ENCODE measurements at regions not wholly inside any gene's neighbourhood (a gene's known extent, or its start where the extent isn't known, plus 50 kb on each side); places are given as distances from the start of the nearest gene placed in this dataset.

DNA sequence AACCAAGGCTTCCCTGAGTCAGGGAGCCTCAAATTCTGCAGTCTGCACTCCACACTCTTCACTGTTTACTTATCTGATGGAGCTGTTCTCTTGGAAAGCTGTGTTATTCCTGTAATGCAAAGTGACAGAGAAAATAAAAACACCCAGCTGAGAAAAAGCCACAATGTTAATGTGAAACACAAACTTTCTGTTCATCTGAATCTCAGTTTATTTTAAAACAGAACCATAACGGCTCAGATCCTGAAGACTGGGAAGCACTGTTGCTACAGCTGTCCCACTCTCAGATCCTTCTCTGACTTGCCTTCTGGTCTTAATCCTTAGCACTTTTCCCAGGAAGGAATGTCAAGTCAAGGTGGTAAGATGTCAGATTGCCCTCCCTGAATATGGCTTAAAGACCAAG is 736.6 kb downstream of the DHX35 start (continued):
- TF ChIP-seq CHD7 (IDR thresholded peaks at IDR 0.05; ENCODE audit: insufficient replicate concordance, low read length) (no peak), ZNF274 (IDR thresholded peaks at IDR 0.05; ENCODE audit: borderline replicate concordance, extremely low read depth, low read length) (no peak), RAD21 (IDR thresholded peaks at IDR 0.05 in 1 of 2, conservative IDR thresholded peaks at IDR 0.05 in 1 of 2; ENCODE audit: low read depth in 2 of 2, low read length in 2 of 2) (no peak)
